ENCODE measurements at regions not wholly inside any gene's neighbourhood (a gene's known extent, or its start where the extent isn't known, plus 50 kb on each side); places are given as distances from the start of the nearest gene placed in this dataset.
"Not testable (repeated sequence)": the region's sequence is repeated elsewhere in the genome, so short reads cannot be mapped to it uniquely, and the experiment has no call there.

DNA sequence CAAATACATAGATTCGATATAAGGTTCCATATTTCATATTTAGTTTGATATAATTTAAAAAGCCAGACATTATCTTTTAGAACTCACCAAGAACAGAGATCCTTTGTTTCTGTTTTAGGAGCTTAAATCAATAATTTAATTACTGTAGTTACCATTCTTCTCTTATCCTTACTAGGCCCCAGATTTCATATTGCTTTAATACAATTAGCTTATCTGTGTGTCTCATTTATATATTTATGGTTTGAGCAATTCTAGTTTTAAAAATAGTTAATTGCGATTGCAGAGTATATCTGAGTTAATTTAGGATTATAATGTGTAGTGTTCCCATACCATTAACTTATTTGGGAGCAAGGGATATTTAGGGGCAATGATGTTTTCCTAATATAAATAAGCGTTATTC, 558.8 kb upstream of the ZNF804A start:
- no peak overlapping the region for H3K4me3 Mint-ChIP-seq
- H3K36me3 Mint-ChIP-seq (ENCODE audit: low read depth): no peaks in the 10 kb centered on the region
- no peak overlapping the region for H3K27ac Mint-ChIP-seq
- H3K9me3 Mint-ChIP-seq: no peaks in the 10 kb centered on the region
- H3K27me3 Mint-ChIP-seq: no peaks in the 10 kb centered on the region
- H3K4me1 Mint-ChIP-seq (ENCODE audit: low read depth): no peaks in the 10 kb centered on the region

DNA sequence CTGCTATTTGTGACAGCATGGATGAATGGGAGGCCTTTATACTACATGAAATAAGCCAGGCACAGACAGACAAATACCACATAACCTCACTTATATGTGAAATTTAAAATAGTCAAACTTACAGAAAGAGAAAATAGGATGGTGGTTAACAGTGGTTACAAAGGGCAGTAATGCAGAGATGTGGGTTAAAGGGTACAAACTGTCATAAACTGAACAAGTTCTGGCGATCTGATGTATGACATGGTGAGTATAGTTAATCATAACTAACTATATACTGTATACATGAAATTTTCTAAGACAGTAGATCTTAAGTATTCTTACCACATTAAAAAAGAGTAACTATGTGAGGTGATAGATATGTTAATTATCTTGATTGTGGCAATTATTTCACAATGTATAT, 558.1 kb upstream of the ZNF804A start:
- Mint-ChIP-seq H3K27ac (no peak overlapping the region), H3K27me3 (no peaks in the 10 kb centered on the region), H3K9me3 (peaks cover under 1% of the 10 kb centered on the region), H3K4me1 (ENCODE audit: low read depth) (no peaks in the 10 kb centered on the region), H3K4me3 (no peak overlapping the region), H3K36me3 (ENCODE audit: low read depth) (no peaks in the 10 kb centered on the region)

GRCh38 chr2:184041077-184041476, 557.3 kb upstream of the ZNF804A start:
- no peak overlapping the region for H3K4me3 Mint-ChIP-seq
- no peaks in the 10 kb centered on the region for H3K4me1 Mint-ChIP-seq (ENCODE audit: low read depth)
- H3K36me3 Mint-ChIP-seq (ENCODE audit: low read depth): no peaks in the 10 kb centered on the region
- H3K27me3 Mint-ChIP-seq: no peaks in the 10 kb centered on the region
- no peak overlapping the region for H3K27ac Mint-ChIP-seq
- peaks cover 5% of the 10 kb centered on the region for H3K9me3 Mint-ChIP-seq

DNA sequence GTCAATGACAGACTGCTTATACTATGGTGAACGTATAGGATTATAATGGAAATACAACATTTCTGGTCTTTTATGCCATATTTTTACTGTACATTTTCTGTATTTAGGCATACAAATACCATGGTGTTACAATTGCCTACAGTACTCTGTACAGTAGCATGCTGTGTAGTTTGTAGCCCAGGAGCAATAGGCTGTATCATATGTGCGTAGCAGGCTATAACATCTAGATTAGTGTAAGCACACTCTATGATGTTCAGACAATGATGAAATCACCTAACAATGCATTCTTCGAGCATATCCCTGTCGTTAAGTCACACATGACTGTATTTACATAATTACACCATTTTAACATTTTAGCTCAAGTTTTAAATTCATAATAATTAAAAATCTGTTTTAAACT, 556.6 kb upstream of the ZNF804A start:
- Mint-ChIP-seq H3K4me3 (no peak overlapping the region), H3K27me3 (no peaks in the 10 kb centered on the region), H3K27ac (no peak overlapping the region), H3K9me3 (peaks cover 5% of the 10 kb centered on the region), H3K4me1 (ENCODE audit: low read depth) (no peaks in the 10 kb centered on the region), H3K36me3 (ENCODE audit: low read depth) (no peaks in the 10 kb centered on the region)

DNA sequence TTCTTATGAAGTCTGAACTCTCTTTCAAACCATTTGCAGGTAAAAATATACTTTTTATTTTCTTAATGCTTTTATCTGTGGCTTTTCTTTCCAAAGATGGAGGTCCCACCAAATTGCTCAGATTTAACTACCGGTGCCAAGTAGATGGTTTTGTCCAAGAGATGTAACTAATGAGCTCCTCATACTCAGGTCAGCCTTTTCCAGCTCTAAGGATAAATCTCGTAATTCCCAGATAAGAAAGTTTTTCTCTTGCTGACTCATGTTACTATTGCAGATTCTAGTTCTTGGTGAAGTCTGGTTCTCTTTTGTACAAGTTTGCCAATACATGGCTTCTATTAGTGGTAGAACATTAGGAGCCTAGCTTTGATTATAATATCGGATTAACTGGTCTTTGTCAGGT, 550.8 kb upstream of the ZNF804A start:
- Mint-ChIP-seq H3K4me3 (no peak overlapping the region), H3K27ac (no peak overlapping the region), H3K9me3 (peaks cover 9% of the 10 kb centered on the region), H3K36me3 (ENCODE audit: low read depth) (no peaks in the 10 kb centered on the region), H3K4me1 (ENCODE audit: low read depth) (no peaks in the 10 kb centered on the region), H3K27me3 (no peaks in the 10 kb centered on the region)

DNA sequence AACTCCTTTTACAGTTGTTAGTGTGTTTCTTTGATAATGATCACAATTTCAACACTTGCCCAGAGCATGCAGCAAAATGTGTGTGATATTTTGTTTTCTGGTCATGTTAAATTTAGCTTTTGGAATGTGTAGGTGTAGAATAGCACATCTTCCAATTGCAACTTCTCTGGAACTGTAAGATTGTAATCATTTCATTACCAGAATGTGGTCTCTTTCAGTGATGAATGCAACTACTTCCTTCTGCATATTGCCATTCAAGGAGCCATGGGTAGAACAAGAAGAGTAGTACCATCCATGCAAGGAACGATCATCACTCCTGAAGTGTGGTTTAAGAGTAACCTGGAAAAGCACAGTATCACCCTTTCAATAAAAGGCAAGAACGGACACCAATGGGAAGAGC, 548.8 kb upstream of the ZNF804A start:
- no peaks in the 10 kb centered on the region for H3K4me1 Mint-ChIP-seq (ENCODE audit: low read depth)
- H3K27me3 Mint-ChIP-seq: no peaks in the 10 kb centered on the region
- no peak overlapping the region for H3K4me3 Mint-ChIP-seq
- H3K27ac Mint-ChIP-seq: no peak overlapping the region
- no peaks in the 10 kb centered on the region for H3K36me3 Mint-ChIP-seq (ENCODE audit: low read depth)
- peaks cover 9% of the 10 kb centered on the region for H3K9me3 Mint-ChIP-seq

DNA sequence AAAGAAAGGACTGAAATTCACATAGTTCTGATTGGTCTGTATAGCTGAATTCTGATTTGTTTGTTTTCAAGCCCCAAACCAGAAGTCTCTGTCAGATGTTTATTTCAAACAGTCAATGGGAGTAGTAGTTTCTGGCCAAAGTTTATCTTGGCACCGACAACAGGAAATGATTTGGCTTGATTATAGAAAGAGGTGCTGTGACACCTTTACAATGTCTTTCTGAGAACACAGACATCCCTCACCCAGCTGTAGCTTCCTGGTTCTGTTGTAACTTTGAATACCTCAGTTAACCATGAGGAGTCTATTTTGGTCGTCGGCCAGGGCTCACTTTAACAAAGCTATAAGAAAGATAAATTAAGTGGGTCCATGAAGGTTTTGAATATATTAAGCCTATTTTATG, 545.0 kb upstream of the ZNF804A start:
- no peaks in the 10 kb centered on the region for H3K4me1 Mint-ChIP-seq (ENCODE audit: low read depth)
- H3K27me3 Mint-ChIP-seq: no peaks in the 10 kb centered on the region
- H3K36me3 Mint-ChIP-seq (ENCODE audit: low read depth): no peaks in the 10 kb centered on the region
- no peak overlapping the region for H3K27ac Mint-ChIP-seq
- H3K4me3 Mint-ChIP-seq: no peak overlapping the region
- peaks cover 4% of the 10 kb centered on the region for H3K9me3 Mint-ChIP-seq

GRCh38 chr2:184054419-184054818, 543.9 kb upstream of the ZNF804A start:
- not testable (repeated sequence) for H3K27me3 Mint-ChIP-seq; H3K36me3 Mint-ChIP-seq (ENCODE audit: low read depth); H3K27ac Mint-ChIP-seq; H3K4me3 Mint-ChIP-seq; H3K4me1 Mint-ChIP-seq (ENCODE audit: low read depth); H3K9me3 Mint-ChIP-seq

DNA sequence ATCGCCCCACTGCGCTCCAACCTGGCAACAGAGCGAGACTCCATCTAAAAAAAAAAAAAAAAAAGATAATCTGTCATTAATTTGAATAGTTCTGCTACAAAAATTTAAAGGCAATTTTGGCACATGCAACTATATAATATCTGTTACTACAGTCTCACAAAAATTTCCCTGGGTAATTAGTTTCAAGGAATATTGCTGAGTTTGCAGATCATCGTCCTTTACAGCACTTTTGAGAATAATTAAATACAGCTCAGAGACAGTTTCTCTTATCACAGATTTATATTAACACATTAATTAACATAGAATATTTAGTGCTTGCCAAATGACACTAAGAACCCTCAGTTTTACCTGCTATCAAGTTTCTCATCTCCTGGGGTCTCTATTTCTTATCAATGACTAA, 540.4 kb upstream of the ZNF804A start:
- no peak overlapping the region for H3K4me3 Mint-ChIP-seq
- H3K9me3 Mint-ChIP-seq: no peaks in the 10 kb centered on the region
- H3K36me3 Mint-ChIP-seq (ENCODE audit: low read depth): no peaks in the 10 kb centered on the region
- no peaks in the 10 kb centered on the region for H3K4me1 Mint-ChIP-seq (ENCODE audit: low read depth)
- H3K27me3 Mint-ChIP-seq: no peaks in the 10 kb centered on the region
- H3K27ac Mint-ChIP-seq: no peak overlapping the region

DNA sequence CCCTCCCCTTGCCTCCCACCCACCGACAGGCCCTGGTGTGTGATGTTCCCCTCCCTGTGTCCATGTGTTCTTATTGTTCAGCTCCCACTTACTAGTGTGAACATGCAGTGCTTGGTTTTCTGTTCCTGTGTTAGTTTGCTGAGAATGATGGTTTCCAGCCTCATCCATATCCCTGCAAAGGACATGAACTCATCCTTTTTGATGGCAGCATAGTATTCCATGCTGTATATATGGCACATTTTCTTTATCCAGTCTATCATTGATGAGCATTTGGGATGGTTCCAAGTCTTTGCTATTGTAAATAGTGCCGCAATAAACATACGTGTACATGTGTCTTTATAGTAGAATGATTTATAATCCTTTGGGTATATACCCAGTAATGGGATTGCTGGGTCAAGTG, 538.1 kb upstream of the ZNF804A start:
- not testable (repeated sequence) for H3K4me1 Mint-ChIP-seq (ENCODE audit: low read depth); H3K27me3 Mint-ChIP-seq; H3K27ac Mint-ChIP-seq; H3K36me3 Mint-ChIP-seq (ENCODE audit: low read depth); H3K9me3 Mint-ChIP-seq; H3K4me3 Mint-ChIP-seq

DNA sequence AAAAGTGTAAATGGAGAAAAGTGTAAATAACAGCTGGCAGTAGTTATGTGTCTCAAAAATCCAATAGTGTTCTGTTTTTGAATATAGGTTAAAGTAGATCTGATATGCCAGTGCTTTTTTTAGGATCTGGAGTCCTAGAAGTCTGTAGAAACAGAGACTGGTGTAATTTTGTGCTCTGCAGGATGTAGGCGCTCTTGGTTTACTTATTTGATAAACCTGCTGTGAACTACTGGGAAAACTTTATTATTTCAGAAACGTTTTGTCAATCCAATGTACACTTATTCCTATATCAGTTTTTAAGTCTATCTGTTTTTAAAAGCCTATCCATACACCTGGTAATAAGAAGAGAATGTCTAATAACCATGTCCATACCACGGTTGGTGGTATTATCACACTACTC, 530.8 kb upstream of the ZNF804A start:
- Mint-ChIP-seq H3K4me3 (no peak overlapping the region), H3K27me3 (no peaks in the 10 kb centered on the region), H3K4me1 (ENCODE audit: low read depth) (no peaks in the 10 kb centered on the region), H3K27ac (no peak overlapping the region), H3K36me3 (ENCODE audit: low read depth) (no peaks in the 10 kb centered on the region), H3K9me3 (peaks cover 4% of the 10 kb centered on the region)

DNA sequence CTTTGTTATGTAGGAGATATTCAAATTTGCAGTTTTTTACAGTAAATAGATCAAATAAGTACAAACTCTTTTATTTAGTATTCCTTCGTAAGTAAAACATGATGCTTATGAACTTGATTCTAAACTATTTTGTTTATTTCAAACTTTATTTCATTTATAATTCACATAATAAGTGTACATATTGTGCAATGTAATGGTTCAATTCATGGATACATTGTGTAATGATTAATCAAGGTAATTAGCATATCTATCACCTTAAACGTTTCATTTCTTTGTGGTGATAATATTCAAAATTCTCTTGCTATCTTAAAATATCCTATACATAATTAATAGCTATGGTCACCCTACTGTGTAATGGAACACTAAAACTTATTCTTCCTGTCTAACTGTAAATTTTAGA, 525.9 kb upstream of the ZNF804A start:
- H3K27me3 Mint-ChIP-seq: no peaks in the 10 kb centered on the region
- H3K27ac Mint-ChIP-seq: no peak overlapping the region
- H3K9me3 Mint-ChIP-seq: no peaks in the 10 kb centered on the region
- H3K4me3 Mint-ChIP-seq: no peak overlapping the region
- H3K4me1 Mint-ChIP-seq (ENCODE audit: low read depth): no peaks in the 10 kb centered on the region
- no peaks in the 10 kb centered on the region for H3K36me3 Mint-ChIP-seq (ENCODE audit: low read depth)

GRCh38 chr2:184078496-184078895, 519.8 kb upstream of the ZNF804A start:
- Mint-ChIP-seq H3K27ac (no peak overlapping the region), H3K4me1 (ENCODE audit: low read depth) (no peaks in the 10 kb centered on the region), H3K9me3 (peaks cover 3% of the 10 kb centered on the region), H3K36me3 (ENCODE audit: low read depth) (no peaks in the 10 kb centered on the region), H3K27me3 (no peaks in the 10 kb centered on the region), H3K4me3 (no peak overlapping the region)

- H3K4me3 Mint-ChIP-seq: no peak overlapping the region
- H3K4me1 Mint-ChIP-seq (ENCODE audit: low read depth): no peaks in the 10 kb centered on the region
- H3K27me3 Mint-ChIP-seq: no peaks in the 10 kb centered on the region
- no peak overlapping the region for H3K27ac Mint-ChIP-seq
- no peaks in the 10 kb centered on the region for H3K36me3 Mint-ChIP-seq (ENCODE audit: low read depth)
- H3K9me3 Mint-ChIP-seq: peaks cover 10% of the 10 kb centered on the region
These were observed 506.9 kb upstream of the ZNF804A start for GRCh38 chr2:184091456-184091855.

- H3K27ac Mint-ChIP-seq: no peak overlapping the region
- H3K9me3 Mint-ChIP-seq: peaks cover 17% of the 10 kb centered on the region
- H3K36me3 Mint-ChIP-seq (ENCODE audit: low read depth): no peaks in the 10 kb centered on the region
- no peaks in the 10 kb centered on the region for H3K4me1 Mint-ChIP-seq (ENCODE audit: low read depth)
- no peaks in the 10 kb centered on the region for H3K27me3 Mint-ChIP-seq
- no peak overlapping the region for H3K4me3 Mint-ChIP-seq
These were observed 484.5 kb upstream of the ZNF804A start for GRCh38 chr2:184113696-184114403.

DNA sequence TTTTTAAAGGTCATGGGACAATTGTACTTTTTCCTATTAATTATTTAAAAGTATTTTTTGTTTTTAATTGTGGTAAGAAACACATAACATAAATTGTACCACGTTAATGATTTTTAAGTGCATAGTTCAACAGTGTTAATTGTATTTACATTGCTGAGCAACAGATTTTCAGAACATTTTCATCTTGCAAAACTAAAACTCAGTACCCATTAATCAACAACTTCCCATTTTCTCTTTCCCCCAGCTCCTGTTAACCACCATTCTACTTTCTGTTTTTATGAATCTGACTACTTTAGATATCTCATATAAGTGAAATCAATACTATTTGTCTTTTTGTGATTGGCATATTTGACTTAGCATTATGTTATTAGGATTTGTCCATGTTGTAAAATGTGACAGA, 483.9 kb upstream of the ZNF804A start:
- H3K36me3 Mint-ChIP-seq (ENCODE audit: low read depth): no peaks in the 10 kb centered on the region
- H3K4me3 Mint-ChIP-seq: no peak overlapping the region
- H3K9me3 Mint-ChIP-seq: peaks cover 17% of the 10 kb centered on the region
- H3K27ac Mint-ChIP-seq: no peak overlapping the region
- no peaks in the 10 kb centered on the region for H3K27me3 Mint-ChIP-seq
- no peaks in the 10 kb centered on the region for H3K4me1 Mint-ChIP-seq (ENCODE audit: low read depth)

Data from stimulated activated naive CD8-positive, alpha-beta T cell treated with anti-CD3 and anti-CD28 coated beads, Interleukin-15, Interleukin-2, amounts not matched to agents 100 ng/mL and 50 ng/mL, for 24 hours (primary cell).